GM21576 (cell line): ENCODE measurements at regions not wholly inside any gene's neighbourhood (a gene's known extent, or its start where the extent isn't known, plus 50 kb on each side); places are given as distances from the start of the nearest gene placed in this dataset.

ENCODE experiments used
- ATAC-seq: cut with Tn5 transposase; IDR thresholded peaks from one replicate; pipeline ENCODE4 v1.9.1; 2021; ENCODE audit warnings: mild to moderate bottlenecking, moderate library complexity; ENCODE audit not compliant: unreplicated experiment

GRCh38 chr2:217459680-217460405, 543.0 kb downstream of the TNS1 start:
- ATAC-seq = no peak

GRCh38 chr2:217459016-217459415, 543.8 kb downstream of the TNS1 start:
- ATAC-seq = no peak

GRCh38 chr2:217456016-217456415, 546.8 kb downstream of the TNS1 start:
- no peak for ATAC-seq

GRCh38 chr2:217452928-217453327, 549.9 kb downstream of the TNS1 start:
- ATAC-seq = no peak

GRCh38 chr2:217451666-217452065, 551.1 kb downstream of the TNS1 start:
- no peak for ATAC-seq

- ATAC-seq = no peak
These were observed 553.4 kb downstream of the TNS1 start for GRCh38 chr2:217449444-217449843.

GRCh38 chr2:217448860-217449259, 553.9 kb downstream of the TNS1 start:
- ATAC-seq = no peak

GRCh38 chr2:217445723-217446122, 557.1 kb downstream of the TNS1 start:
- no peak for ATAC-seq

GRCh38 chr2:217444932-217445331, 557.9 kb downstream of the TNS1 start:
- ATAC-seq = peak; percentile 64

- no peak for ATAC-seq
These were observed 558.3 kb downstream of the TNS1 start for GRCh38 chr2:217444509-217444908.

- no peak for ATAC-seq
These were observed 559.2 kb downstream of the TNS1 start for GRCh38 chr2:217443601-217444000.

- ATAC-seq = peak; percentile 62
These were observed 562.8 kb downstream of the TNS1 start for GRCh38 chr2:217440000-217440399.

GRCh38 chr2:217438821-217439220, 564.0 kb downstream of the TNS1 start:
- peak; percentile 54 for ATAC-seq

- ATAC-seq = no peak
These were observed 564.7 kb downstream of the TNS1 start for GRCh38 chr2:217438136-217438535.

GRCh38 chr2:217437290-217437870, 565.4 kb downstream of the TNS1 start:
- ATAC-seq = no peak

- ATAC-seq = no peak
These were observed 566.4 kb downstream of the TNS1 start for GRCh38 chr2:217436386-217436785.

GRCh38 chr2:217434180-217434975, 568.4 kb downstream of the TNS1 start:
- peak; percentile 97 for ATAC-seq

- ATAC-seq = no peak
These were observed 569.3 kb downstream of the TNS1 start for GRCh38 chr2:217433522-217433921.

GRCh38 chr2:217431577-217432269, 571.1 kb downstream of the TNS1 start:
- ATAC-seq = no peak

GRCh38 chr2:217430916-217431576, 571.2 kb upstream of the TNP1 start:
- no peak for ATAC-seq

- no peak for ATAC-seq
These were observed 570.2 kb upstream of the TNP1 start for GRCh38 chr2:217429981-217430500.
